WTC11 (cell line): ENCODE measurements at regions not wholly inside any gene's neighbourhood (a gene's known extent, or its start where the extent isn't known, plus 50 kb on each side); places are given as distances from the start of the nearest gene placed in this dataset.

ENCODE experiments used
- ATAC-seq: fragments of 200-7000 bp; cut with Tn5 transposase; 2 replicates; pipeline ENCODE4 v1.10.0; 2021; ENCODE audit warnings: mild to moderate bottlenecking, moderate library complexity
- CTCF ChIA-PET: fragments of 300-600 bp; sonication (Branson Sonifier 250); formaldehyde crosslinking; loops from one replicate; lab custom pipeline; 2021; ENCODE audit warnings: antibody characterized with exemption; lab: Charles Lee
- POLR2A ChIA-PET: fragments of 350-600 bp; sonication (Branson Sonifier 250); formaldehyde crosslinking; loops from one replicate; lab custom pipeline; 2021; ENCODE audit warnings: antibody characterized with exemption; lab: Charles Lee
- DNase-seq: peaks from one replicate; pipeline ENCODE4 v3.0.0; 2021; ENCODE audit warnings: low spot score
- H3K27ac Mint-ChIP-seq: 2 replicates; pipeline ENCODE4 v1.8.0; 2021; ENCODE audit warnings: mixed read lengths
- H3K27me3 Mint-ChIP-seq: 2 replicates; pipeline ENCODE4 v1.8.0; 2021; ENCODE audit warnings: low read depth, mild to moderate bottlenecking, moderate library complexity, mixed read lengths
- H3K36me3 Mint-ChIP-seq: 2 replicates; pipeline ENCODE4 v1.8.0; 2021; ENCODE audit warnings: mixed read lengths
- H3K4me1 Mint-ChIP-seq: 2 replicates; pipeline ENCODE4 v1.8.0; 2022; ENCODE audit warnings: mixed read lengths
- H3K4me3 Mint-ChIP-seq: 2 replicates; pipeline ENCODE4 v1.8.0; 2021; ENCODE audit warnings: mild to moderate bottlenecking, moderate library complexity, mixed read lengths
- H3K9me3 Mint-ChIP-seq: 2 replicates; pipeline ENCODE4 v1.8.0; 2021; ENCODE audit warnings: mixed read lengths
- CREB1 ChIP-seq: sonication (generic); formaldehyde crosslinking; IDR thresholded peaks from 2 replicates; pipeline ENCODE4 v1.8.0; 2023; ENCODE audit warnings: mild to moderate bottlenecking, missing genetic modification reagents
- EMX1 ChIP-seq: fragments of 250-450 bp; sonication (Bioruptor Pico); IDR thresholded peaks from 2 replicates; pipeline ENCODE4 v1.8.0; 2021; ENCODE audit warnings: mild to moderate bottlenecking
- GRHL2 ChIP-seq: fragments of 250-450 bp; sonication (Bioruptor Pico); IDR thresholded peaks from 2 replicates; pipeline ENCODE4 v1.8.0; 2022; ENCODE audit warnings: mild to moderate bottlenecking, moderate library complexity; ENCODE audit not compliant: insufficient replicate concordance, severe bottlenecking
- GTF2I ChIP-seq: fragments of 250-450 bp; sonication (Bioruptor Pico); conservative IDR thresholded peaks from 2 replicates; pipeline ENCODE4 v1.4.0; 2021; ENCODE audit warnings: mild to moderate bottlenecking
- PRRX2 ChIP-seq: fragments of 250-450 bp; sonication (Bioruptor Pico); IDR thresholded peaks from 2 replicates; pipeline ENCODE4 v1.8.0; 2021; ENCODE audit warnings: mild to moderate bottlenecking
- SMAD3 ChIP-seq: sonication (generic); formaldehyde crosslinking; IDR thresholded peaks from 2 replicates; pipeline ENCODE4 v1.8.0; 2022; ENCODE audit warnings: missing genetic modification reagents, mild to moderate bottlenecking, borderline replicate concordance
- ZNF219 ChIP-seq: sonication (generic); formaldehyde crosslinking; IDR thresholded peaks from 2 replicates; pipeline ENCODE4 v1.8.0; 2023; ENCODE audit warnings: missing genetic modification reagents, mild to moderate bottlenecking, borderline replicate concordance
- ZNF232 ChIP-seq: sonication (generic); formaldehyde crosslinking; IDR thresholded peaks from 2 replicates; pipeline ENCODE4 v1.8.0; 2022; ENCODE audit warnings: mild to moderate bottlenecking, missing genetic modification reagents
- ZNF423 ChIP-seq: fragments of 250-450 bp; sonication (Bioruptor Pico); IDR thresholded peaks from 2 replicates; pipeline ENCODE4 v2.1.2; 2022; ENCODE audit warnings: mild to moderate bottlenecking, moderate library complexity
- ZNF671 ChIP-seq: fragments of 250-450 bp; sonication (Bioruptor Pico); IDR thresholded peaks from 2 replicates; pipeline ENCODE4 v1.8.0; 2021; ENCODE audit warnings: mild to moderate bottlenecking
- TF ChIP-seq, protein P1 (sequence below): sonication (generic); formaldehyde crosslinking; IDR thresholded peaks from 2 replicates; pipeline ENCODE4 v1.8.1; 2023; ENCODE audit warnings: mild to moderate bottlenecking, missing genetic modification reagents
- TF ChIP-seq, protein P2 (sequence below): sonication (generic); formaldehyde crosslinking; IDR thresholded peaks from 2 replicates; pipeline ENCODE4 v1.8.1; 2023; ENCODE audit warnings: mild to moderate bottlenecking, missing genetic modification reagents, borderline replicate concordance
- TF ChIP-seq, protein P3 (sequence below): sonication (generic); formaldehyde crosslinking; conservative IDR thresholded peaks from 2 replicates; pipeline ENCODE4 v1.8.1; 2023; ENCODE audit warnings: mild to moderate bottlenecking, low read depth, missing genetic modification reagents, moderate library complexity
- TF ChIP-seq, protein P4 (sequence below): fragments of 250-450 bp; sonication (Bioruptor Pico); IDR thresholded peaks from 2 replicates; pipeline ENCODE4 v1.9.0; 2021; ENCODE audit warnings: mild to moderate bottlenecking, borderline replicate concordance
- TF ChIP-seq, protein P5 (sequence below): sonication (generic); formaldehyde crosslinking; IDR thresholded peaks from 2 replicates; pipeline ENCODE4 v1.8.1; 2023; ENCODE audit warnings: mild to moderate bottlenecking, missing genetic modification reagents, moderate library complexity
- TF ChIP-seq, protein P6 (sequence below): sonication (generic); formaldehyde crosslinking; IDR thresholded peaks from 2 replicates; pipeline ENCODE4 v1.8.0; 2023; ENCODE audit warnings: missing genetic modification reagents
- TF ChIP-seq, protein P7 (sequence below): fragments of 200-600 bp; IDR thresholded peaks from 2 replicates; pipeline ENCODE4 v1.8.0; 2022; ENCODE audit warnings: antibody characterized with exemption

DNA sequence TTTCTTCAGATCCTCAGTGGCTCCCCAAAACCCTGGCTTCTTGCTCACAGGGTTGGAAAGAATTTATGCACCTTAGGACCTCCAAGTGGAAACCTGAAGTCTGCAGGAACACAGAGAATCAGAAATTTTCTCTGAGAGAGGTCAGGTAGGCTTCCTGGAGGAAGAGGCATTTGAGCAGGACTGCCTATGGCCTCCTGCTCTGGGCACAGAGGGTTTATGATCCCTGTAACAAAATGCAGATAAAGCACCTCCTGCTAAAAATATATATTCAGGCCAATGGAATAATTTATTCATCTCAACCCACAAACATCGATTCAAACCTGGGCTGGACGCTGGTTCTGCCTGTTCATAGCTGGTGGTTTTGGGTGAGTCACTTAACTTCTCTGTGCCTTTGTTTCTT, 68.1 kb upstream of the FGF3 start:
- DNase-seq (no peak), ATAC-seq (no peak)
- no peaks in the 10 kb centered on the region for H3K36me3 Mint-ChIP-seq
- no peak overlapping the region for H3K4me3 Mint-ChIP-seq
- H3K27me3 Mint-ChIP-seq: peaks cover 29% of the 10 kb centered on the region
- H3K4me1 Mint-ChIP-seq: peaks cover 25% of the 10 kb centered on the region
- H3K27ac Mint-ChIP-seq: no peak overlapping the region
- POLR2A ChIA-PET: interaction anchor here (0.7 to 1.1 kb wide), 3 partner anchors 14 to 398 kb away, joined by 3 to 6 read pairs (median 6); no protein-coding TSS in a partner anchor
- CTCF ChIA-PET: interaction anchor here (0.6 to 1.8 kb wide), 8 partner anchors 26 to 593 kb away, joined by 3 to 7 read pairs (median 3); partner anchors contain the start of gene MYEOV
- TF ChIP-seq, protein P1, sequence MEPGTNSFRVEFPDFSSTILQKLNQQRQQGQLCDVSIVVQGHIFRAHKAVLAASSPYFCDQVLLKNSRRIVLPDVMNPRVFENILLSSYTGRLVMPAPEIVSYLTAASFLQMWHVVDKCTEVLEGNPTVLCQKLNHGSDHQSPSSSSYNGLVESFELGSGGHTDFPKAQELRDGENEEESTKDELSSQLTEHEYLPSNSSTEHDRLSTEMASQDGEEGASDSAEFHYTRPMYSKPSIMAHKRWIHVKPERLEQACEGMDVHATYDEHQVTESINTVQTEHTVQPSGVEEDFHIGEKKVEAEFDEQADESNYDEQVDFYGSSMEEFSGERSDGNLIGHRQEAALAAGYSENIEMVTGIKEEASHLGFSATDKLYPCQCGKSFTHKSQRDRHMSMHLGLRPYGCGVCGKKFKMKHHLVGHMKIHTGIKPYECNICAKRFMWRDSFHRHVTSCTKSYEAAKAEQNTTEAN (CRISPR knock-in tag): no peak
- no peak for TF ChIP-seq SMAD3 (CRISPR knock-in tag)
- TF ChIP-seq PRRX2 (CRISPR knock-in tag): no peak
- TF ChIP-seq, protein P2, sequence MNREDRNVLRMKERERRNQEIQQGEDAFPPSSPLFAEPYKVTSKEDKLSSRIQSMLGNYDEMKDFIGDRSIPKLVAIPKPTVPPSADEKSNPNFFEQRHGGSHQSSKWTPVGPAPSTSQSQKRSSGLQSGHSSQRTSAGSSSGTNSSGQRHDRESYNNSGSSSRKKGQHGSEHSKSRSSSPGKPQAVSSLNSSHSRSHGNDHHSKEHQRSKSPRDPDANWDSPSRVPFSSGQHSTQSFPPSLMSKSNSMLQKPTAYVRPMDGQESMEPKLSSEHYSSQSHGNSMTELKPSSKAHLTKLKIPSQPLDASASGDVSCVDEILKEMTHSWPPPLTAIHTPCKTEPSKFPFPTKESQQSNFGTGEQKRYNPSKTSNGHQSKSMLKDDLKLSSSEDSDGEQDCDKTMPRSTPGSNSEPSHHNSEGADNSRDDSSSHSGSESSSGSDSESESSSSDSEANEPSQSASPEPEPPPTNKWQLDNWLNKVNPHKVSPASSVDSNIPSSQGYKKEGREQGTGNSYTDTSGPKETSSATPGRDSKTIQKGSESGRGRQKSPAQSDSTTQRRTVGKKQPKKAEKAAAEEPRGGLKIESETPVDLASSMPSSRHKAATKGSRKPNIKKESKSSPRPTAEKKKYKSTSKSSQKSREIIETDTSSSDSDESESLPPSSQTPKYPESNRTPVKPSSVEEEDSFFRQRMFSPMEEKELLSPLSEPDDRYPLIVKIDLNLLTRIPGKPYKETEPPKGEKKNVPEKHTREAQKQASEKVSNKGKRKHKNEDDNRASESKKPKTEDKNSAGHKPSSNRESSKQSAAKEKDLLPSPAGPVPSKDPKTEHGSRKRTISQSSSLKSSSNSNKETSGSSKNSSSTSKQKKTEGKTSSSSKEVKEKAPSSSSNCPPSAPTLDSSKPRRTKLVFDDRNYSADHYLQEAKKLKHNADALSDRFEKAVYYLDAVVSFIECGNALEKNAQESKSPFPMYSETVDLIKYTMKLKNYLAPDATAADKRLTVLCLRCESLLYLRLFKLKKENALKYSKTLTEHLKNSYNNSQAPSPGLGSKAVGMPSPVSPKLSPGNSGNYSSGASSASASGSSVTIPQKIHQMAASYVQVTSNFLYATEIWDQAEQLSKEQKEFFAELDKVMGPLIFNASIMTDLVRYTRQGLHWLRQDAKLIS (CRISPR knock-in tag): no peak
- no peak for TF ChIP-seq GTF2I (CRISPR knock-in tag)
- TF ChIP-seq, protein P3, sequence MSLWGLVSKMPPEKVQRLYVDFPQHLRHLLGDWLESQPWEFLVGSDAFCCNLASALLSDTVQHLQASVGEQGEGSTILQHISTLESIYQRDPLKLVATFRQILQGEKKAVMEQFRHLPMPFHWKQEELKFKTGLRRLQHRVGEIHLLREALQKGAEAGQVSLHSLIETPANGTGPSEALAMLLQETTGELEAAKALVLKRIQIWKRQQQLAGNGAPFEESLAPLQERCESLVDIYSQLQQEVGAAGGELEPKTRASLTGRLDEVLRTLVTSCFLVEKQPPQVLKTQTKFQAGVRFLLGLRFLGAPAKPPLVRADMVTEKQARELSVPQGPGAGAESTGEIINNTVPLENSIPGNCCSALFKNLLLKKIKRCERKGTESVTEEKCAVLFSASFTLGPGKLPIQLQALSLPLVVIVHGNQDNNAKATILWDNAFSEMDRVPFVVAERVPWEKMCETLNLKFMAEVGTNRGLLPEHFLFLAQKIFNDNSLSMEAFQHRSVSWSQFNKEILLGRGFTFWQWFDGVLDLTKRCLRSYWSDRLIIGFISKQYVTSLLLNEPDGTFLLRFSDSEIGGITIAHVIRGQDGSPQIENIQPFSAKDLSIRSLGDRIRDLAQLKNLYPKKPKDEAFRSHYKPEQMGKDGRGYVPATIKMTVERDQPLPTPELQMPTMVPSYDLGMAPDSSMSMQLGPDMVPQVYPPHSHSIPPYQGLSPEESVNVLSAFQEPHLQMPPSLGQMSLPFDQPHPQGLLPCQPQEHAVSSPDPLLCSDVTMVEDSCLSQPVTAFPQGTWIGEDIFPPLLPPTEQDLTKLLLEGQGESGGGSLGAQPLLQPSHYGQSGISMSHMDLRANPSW (CRISPR knock-in tag): no peak
- no peak for TF ChIP-seq ZNF671 (CRISPR knock-in tag)
- TF ChIP-seq ZNF232: no peak
- no peaks in the 10 kb centered on the region for H3K9me3 Mint-ChIP-seq

DNA sequence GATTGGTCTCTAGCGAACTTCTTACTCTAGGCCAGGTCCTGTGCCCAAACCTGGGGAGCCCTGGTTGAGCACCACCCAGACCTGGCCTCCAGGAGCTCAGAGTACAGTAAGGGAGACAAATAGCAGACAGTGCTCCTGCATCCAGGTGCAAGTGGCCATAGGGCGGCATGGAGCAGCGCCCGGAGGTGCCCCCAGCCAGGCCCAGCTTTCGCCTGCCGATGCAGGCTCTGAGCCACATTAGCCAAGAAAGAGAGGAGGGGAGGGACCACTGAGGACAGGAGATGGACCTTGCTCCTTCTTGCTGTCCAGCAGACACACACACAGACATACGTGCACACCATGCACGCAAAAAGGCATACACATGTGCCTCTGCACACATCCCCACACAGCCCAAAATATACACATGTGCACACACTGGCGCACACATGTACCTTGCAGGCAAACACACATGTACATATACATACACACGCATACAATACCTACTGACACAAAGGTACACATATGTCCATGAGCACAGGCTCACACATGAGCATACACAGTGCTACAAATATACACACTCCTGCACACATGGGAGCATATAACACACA, 68.7 kb upstream of the FGF3 start:
- Mint-ChIP-seq H3K36me3 (no peaks in the 10 kb centered on the region), H3K4me1 (peaks cover 31% of the 10 kb centered on the region), H3K4me3 (no peak overlapping the region), H3K27ac (no peak overlapping the region), H3K27me3 (peaks cover 31% of the 10 kb centered on the region), H3K9me3 (no peaks in the 10 kb centered on the region)
- no peak for DNase-seq
- CTCF ChIA-PET: interaction anchor here (0.6 to 3.1 kb wide), 13 partner anchors 23 to 594 kb away, joined by 3 to 28 read pairs (median 5); partner anchors contain the start of genes FGF19 and MYEOV
- ATAC-seq: no peak
- POLR2A ChIA-PET: interaction anchor here (1.4 kb wide), 1 partner anchor 45 kb away, joined by 6 read pairs; no protein-coding TSS in a partner anchor
- no peak for TF ChIP-seq ZNF219
- TF ChIP-seq ZNF423 (CRISPR knock-in tag): no peak
- TF ChIP-seq GRHL2 (CRISPR knock-in tag): no peak
- TF ChIP-seq, protein P4, sequence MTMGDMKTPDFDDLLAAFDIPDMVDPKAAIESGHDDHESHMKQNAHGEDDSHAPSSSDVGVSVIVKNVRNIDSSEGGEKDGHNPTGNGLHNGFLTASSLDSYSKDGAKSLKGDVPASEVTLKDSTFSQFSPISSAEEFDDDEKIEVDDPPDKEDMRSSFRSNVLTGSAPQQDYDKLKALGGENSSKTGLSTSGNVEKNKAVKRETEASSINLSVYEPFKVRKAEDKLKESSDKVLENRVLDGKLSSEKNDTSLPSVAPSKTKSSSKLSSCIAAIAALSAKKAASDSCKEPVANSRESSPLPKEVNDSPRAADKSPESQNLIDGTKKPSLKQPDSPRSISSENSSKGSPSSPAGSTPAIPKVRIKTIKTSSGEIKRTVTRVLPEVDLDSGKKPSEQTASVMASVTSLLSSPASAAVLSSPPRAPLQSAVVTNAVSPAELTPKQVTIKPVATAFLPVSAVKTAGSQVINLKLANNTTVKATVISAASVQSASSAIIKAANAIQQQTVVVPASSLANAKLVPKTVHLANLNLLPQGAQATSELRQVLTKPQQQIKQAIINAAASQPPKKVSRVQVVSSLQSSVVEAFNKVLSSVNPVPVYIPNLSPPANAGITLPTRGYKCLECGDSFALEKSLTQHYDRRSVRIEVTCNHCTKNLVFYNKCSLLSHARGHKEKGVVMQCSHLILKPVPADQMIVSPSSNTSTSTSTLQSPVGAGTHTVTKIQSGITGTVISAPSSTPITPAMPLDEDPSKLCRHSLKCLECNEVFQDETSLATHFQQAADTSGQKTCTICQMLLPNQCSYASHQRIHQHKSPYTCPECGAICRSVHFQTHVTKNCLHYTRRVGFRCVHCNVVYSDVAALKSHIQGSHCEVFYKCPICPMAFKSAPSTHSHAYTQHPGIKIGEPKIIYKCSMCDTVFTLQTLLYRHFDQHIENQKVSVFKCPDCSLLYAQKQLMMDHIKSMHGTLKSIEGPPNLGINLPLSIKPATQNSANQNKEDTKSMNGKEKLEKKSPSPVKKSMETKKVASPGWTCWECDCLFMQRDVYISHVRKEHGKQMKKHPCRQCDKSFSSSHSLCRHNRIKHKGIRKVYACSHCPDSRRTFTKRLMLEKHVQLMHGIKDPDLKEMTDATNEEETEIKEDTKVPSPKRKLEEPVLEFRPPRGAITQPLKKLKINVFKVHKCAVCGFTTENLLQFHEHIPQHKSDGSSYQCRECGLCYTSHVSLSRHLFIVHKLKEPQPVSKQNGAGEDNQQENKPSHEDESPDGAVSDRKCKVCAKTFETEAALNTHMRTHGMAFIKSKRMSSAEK (CRISPR knock-in tag): no peak
- TF ChIP-seq EMX1: no peak
- TF ChIP-seq, protein P5, sequence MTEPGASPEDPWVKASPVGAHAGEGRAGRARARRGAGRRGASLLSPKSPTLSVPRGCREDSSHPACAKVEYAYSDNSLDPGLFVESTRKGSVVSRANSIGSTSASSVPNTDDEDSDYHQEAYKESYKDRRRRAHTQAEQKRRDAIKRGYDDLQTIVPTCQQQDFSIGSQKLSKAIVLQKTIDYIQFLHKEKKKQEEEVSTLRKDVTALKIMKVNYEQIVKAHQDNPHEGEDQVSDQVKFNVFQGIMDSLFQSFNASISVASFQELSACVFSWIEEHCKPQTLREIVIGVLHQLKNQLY (CRISPR knock-in tag): no peak
- TF ChIP-seq CREB1 (CRISPR knock-in tag): no peak
- TF ChIP-seq, protein P6, sequence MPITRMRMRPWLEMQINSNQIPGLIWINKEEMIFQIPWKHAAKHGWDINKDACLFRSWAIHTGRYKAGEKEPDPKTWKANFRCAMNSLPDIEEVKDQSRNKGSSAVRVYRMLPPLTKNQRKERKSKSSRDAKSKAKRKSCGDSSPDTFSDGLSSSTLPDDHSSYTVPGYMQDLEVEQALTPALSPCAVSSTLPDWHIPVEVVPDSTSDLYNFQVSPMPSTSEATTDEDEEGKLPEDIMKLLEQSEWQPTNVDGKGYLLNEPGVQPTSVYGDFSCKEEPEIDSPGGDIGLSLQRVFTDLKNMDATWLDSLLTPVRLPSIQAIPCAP (CRISPR knock-in tag): no peak
- TF ChIP-seq, protein P7, sequence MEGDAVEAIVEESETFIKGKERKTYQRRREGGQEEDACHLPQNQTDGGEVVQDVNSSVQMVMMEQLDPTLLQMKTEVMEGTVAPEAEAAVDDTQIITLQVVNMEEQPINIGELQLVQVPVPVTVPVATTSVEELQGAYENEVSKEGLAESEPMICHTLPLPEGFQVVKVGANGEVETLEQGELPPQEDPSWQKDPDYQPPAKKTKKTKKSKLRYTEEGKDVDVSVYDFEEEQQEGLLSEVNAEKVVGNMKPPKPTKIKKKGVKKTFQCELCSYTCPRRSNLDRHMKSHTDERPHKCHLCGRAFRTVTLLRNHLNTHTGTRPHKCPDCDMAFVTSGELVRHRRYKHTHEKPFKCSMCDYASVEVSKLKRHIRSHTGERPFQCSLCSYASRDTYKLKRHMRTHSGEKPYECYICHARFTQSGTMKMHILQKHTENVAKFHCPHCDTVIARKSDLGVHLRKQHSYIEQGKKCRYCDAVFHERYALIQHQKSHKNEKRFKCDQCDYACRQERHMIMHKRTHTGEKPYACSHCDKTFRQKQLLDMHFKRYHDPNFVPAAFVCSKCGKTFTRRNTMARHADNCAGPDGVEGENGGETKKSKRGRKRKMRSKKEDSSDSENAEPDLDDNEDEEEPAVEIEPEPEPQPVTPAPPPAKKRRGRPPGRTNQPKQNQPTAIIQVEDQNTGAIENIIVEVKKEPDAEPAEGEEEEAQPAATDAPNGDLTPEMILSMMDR: no peak
